Peyer's patch (tissue), 4 donors: ENCODE measurements at regions not wholly inside any gene's neighbourhood (a gene's known extent, or its start where the extent isn't known, plus 50 kb on each side); places are given as distances from the start of the nearest gene placed in this dataset.

ENCODE experiments used
- DNase-seq, 3 donors: peaks; one replicate each; pipeline ENCODE4 v3.0.0-alpha.2; 2017 to 2019
- H3K27ac ChIP-seq, 4 donors: fragments of 200-600 bp; sonication (generic); one replicate each; pipeline ENCODE4 v1.5.1; 2016 to 2019
- H3K27me3 ChIP-seq, 2 donors: fragments of 200-600 bp; sonication (generic); one replicate each; pipeline ENCODE4 v1.5.1; 2019
- H3K36me3 ChIP-seq, 3 donors: fragments of 200-600 bp; sonication (generic); one replicate each; pipeline ENCODE4 v1.5.1; 2016 to 2019
- H3K4me1 ChIP-seq, 4 donors: fragments of 200-600 bp; sonication (generic); one replicate each; pipeline ENCODE4 v1.5.1; 2016 to 2019
- H3K4me3 ChIP-seq, 4 donors: fragments of 200-600 bp; sonication (generic); 1 replicate in 3 of 4; 2 replicates in 1 of 4; pipeline ENCODE4 v1.5.1; 2016 to 2019; ENCODE audit warnings: mild to moderate bottlenecking in 1 of 4
- H3K9me3 ChIP-seq, 4 donors: fragments of 200-600 bp; sonication (generic); one replicate each; pipeline ENCODE4 v1.5.1; 2016 to 2019; ENCODE audit warnings: mild to moderate bottlenecking in 1 of 4
- POLR2A ChIP-seq, 2 donors: fragments of 450-650 bp; IDR thresholded peaks; one replicate each; pipeline ENCODE4 v1.5.1; 2017; ENCODE audit warnings: antibody characterized with exemption in 2 of 2, mild to moderate bottlenecking in 2 of 2, moderate library complexity in 2 of 2
- TF ChIP-seq, protein P1 (sequence below), 6 experiments: fragments of 450-650 bp in 4 of 6; fragments of 200-600 bp in 2 of 6; sonication (generic) in 1 of 6; IDR thresholded peaks; one replicate each; pipeline ENCODE4 v1.5.1; 2017 to 2019; ENCODE audit warnings: antibody characterized with exemption in 6 of 6, mild to moderate bottlenecking in 3 of 6, moderate library complexity in 1 of 6

DNA sequence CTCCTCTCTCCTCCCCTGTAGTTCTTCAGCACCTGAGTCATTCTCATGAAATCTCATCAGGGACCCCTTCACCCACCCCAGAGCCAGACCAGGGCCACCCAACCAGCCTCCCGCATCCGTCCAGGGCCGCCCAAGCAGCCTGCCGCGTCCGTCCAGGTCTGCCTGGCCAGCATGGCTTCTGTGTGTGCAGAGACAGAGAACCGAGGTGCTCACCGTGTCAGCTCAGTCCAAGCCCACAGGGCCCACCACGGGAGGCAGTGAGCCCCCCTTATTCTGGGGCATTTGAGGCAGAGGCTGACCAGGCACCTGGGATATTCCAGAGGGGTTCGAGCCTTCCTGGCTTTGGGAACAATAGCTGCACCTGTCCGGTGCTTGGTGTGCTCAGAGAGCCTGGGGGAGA lies 1117.3 kb downstream of the BRD1 start:
- peak in 1 of 3 donors; percentile 22 for DNase-seq

DNA sequence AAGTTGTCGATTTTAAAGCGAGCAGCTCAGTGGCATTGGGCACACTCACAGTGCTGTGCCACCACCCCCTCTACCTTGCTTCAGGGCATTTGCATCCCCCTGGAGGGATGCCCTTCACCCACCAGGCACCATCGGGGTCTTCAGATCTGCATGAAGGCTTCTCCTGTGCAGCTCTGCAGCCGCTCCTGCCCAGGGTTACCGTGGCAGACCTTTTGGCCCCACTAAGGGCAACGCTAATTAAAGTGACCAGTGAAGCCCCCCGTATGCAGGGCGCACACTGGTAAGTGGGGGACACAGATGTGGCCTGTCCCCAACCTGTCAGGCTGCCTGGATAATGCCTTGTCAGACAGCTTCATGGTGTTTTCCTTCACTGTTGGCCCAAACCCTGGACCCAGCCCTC lies 1117.7 kb downstream of the BRD1 start:
- Histone ChIP-seq H3K27ac (no peak overlapping the region), H3K4me3 (no peak overlapping the region), H3K27me3 (no peaks in the 10 kb centered on the region), H3K9me3 (no peaks in the 10 kb centered on the region), H3K36me3 (no peaks in the 10 kb centered on the region), H3K4me1 (no peaks in the 10 kb centered on the region)
- TF ChIP-seq, protein P1, sequence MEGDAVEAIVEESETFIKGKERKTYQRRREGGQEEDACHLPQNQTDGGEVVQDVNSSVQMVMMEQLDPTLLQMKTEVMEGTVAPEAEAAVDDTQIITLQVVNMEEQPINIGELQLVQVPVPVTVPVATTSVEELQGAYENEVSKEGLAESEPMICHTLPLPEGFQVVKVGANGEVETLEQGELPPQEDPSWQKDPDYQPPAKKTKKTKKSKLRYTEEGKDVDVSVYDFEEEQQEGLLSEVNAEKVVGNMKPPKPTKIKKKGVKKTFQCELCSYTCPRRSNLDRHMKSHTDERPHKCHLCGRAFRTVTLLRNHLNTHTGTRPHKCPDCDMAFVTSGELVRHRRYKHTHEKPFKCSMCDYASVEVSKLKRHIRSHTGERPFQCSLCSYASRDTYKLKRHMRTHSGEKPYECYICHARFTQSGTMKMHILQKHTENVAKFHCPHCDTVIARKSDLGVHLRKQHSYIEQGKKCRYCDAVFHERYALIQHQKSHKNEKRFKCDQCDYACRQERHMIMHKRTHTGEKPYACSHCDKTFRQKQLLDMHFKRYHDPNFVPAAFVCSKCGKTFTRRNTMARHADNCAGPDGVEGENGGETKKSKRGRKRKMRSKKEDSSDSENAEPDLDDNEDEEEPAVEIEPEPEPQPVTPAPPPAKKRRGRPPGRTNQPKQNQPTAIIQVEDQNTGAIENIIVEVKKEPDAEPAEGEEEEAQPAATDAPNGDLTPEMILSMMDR (IDR thresholded peaks at IDR 0.05): no peak
- no peak for TF ChIP-seq POLR2A (IDR thresholded peaks at IDR 0.05)
- DNase-seq: no peak

More for the DNA sequence above, 1117.3 kb downstream of the BRD1 start:
- Histone ChIP-seq H3K4me1 (no peaks in the 10 kb centered on the region), H3K4me3 (no peak overlapping the region), H3K27ac (no peak overlapping the region), H3K36me3 (no peaks in the 10 kb centered on the region), H3K27me3 (no peaks in the 10 kb centered on the region), H3K9me3 (no peaks in the 10 kb centered on the region)
- TF ChIP-seq POLR2A (IDR thresholded peaks at IDR 0.05): no peak
- TF ChIP-seq, protein P1 (IDR thresholded peaks at IDR 0.05): no peak

DNA sequence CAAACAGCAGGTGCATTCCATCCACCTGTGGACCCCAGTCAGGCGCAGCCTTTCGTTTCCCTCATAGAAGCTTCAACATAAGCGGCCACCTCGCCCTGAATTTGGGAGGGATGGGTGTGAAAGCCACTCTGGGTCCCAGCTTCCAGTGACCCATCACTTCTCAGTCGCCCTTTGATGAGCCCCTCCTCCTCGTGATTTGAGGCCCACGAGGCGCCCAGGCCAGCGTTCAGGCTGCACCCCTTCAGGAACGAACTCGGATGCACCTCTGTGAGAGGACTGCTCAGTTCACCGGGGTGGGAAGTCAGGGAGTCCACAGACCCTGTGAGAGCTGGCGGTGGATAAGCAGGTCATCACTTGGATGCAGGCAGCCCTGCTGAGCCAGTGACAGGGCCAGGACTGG lies 1118.2 kb downstream of the BRD1 start:
- TF ChIP-seq POLR2A (IDR thresholded peaks at IDR 0.05): no peak
- TF ChIP-seq, protein P1 (IDR thresholded peaks at IDR 0.05): no peak
- Histone ChIP-seq H3K27me3 (no peaks in the 10 kb centered on the region), H3K36me3 (no peaks in the 10 kb centered on the region), H3K9me3 (no peaks in the 10 kb centered on the region), H3K27ac (no peak overlapping the region), H3K4me1 (no peaks in the 10 kb centered on the region), H3K4me3 (no peak overlapping the region)
- DNase-seq: peak in 1 of 3 donors; percentile 40

DNA sequence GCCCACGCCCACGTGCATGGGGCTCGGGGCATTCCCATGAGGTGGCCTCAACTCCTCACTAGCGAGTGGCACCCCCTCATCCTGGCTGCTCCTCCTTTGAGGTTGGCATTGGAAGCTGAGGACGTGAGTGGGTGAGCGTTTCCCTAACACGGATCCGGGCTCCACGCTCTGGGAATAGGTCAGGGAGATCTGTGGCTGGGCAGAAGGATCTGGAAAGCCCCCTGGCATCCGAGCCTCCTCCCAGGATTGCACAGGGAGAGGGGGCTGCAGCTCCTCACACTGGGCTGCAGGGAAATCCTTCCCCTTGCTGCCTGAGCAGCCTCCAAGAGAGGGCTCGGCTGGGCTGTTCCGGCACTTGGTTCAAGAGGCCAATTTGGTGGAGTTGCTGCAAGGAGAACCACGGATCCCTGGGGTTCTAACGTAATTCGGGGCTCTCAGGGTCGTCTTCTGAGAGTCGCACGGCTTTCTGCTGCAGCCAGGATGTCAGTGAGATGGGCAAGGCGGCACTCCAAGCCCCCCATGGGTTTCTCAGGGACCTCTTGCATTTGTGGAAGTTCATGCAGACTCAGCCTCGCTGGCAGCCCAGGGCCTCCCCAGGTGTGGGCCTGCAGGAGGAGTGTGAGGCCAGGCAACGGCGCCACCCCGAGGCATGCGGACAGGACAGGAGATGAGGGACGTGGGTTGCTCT lies 1119.0 kb downstream of the BRD1 start:
- peak in 1 of 3 donors; percentile 18 for DNase-seq
- TF ChIP-seq, protein P1 (IDR thresholded peaks at IDR 0.05): no peak
- TF ChIP-seq POLR2A (IDR thresholded peaks at IDR 0.05): no peak
- no peaks in the 10 kb centered on the region for H3K36me3 ChIP-seq

DNA sequence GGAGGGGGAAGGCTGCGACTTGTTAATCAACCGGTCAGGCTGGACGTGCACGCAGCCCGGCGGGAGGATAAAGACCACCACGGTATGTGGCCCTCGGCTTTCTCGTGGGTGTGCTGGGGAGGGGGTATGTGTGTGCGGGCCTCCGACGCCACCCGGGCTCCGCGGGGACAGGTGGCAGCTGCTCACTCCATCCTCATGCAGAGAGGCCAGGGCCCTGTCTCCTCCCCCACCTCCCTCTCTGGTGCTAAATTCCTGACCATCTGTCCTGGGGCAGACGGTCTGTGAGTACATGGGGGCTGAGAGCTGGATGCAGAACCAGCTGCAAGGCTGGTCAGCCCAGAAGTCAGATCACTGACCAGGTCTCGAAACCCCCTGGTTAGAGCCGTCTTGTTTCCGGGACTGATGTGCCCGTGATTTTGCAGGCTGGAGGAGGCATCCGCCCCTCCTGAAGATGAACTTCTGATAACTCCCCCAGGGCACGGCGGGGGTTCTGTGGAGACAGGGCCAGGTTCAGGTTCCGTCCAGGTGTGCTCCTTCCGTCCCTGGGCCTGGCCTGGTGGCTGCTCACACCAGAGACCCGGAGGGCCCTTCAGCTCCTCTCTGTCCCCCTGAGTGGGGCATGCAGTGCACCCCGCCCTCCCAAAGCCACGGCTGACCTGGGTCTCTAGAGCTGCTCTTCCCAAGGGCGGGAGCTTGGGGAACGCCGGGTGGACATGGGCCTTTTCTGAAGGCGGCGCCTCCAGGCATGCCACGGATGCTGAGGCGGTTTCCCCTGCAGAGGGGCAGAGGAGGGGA lies 1119.7 kb downstream of the BRD1 start:
- no peak overlapping the region for H3K4me3 ChIP-seq
- no peaks in the 10 kb centered on the region for H3K27me3 ChIP-seq
- no peaks in the 10 kb centered on the region for H3K4me1 ChIP-seq
- H3K36me3 ChIP-seq: no peaks in the 10 kb centered on the region
- no peaks in the 10 kb centered on the region for H3K9me3 ChIP-seq
- H3K27ac ChIP-seq: no peak overlapping the region
- DNase-seq: peak in 1 of 3 donors; percentile 31
- no peak for TF ChIP-seq POLR2A (IDR thresholded peaks at IDR 0.05)
- TF ChIP-seq, protein P1 (IDR thresholded peaks at IDR 0.05): no peak

More for the DNA sequence above, 1119.0 kb downstream of the BRD1 start:
- Histone ChIP-seq H3K4me3 (no peak overlapping the region), H3K27me3 (no peaks in the 10 kb centered on the region), H3K27ac (no peak overlapping the region), H3K4me1 (no peaks in the 10 kb centered on the region), H3K9me3 (no peaks in the 10 kb centered on the region)
